Smooth muscle cell (in vitro differentiated cells): ENCODE measurements at regions not wholly inside any gene's neighbourhood (a gene's known extent, or its start where the extent isn't known, plus 50 kb on each side); places are given as distances from the start of the nearest gene placed in this dataset.

Experiments used
- DNase-seq: peaks from one replicate; lab custom pipeline; 2025; ENCODE audit not compliant: unreplicated experiment; lab: John Stamatoyannopoulos, UW
- H2AFZ ChIP-seq: fragments of 200-600 bp; sonication (generic); 2 replicates; pipeline ENCODE4 v1.6.0; 2016; ENCODE audit warnings: antibody characterized with exemption, low read depth, mild to moderate bottlenecking
- H3F3A ChIP-seq: fragments of 200-600 bp; sonication (generic); 2 replicates; pipeline ENCODE4 v1.6.0; 2017; ENCODE audit warnings: antibody characterized with exemption, low read depth
- H3K27ac ChIP-seq: fragments of 200-600 bp; sonication (generic); 2 replicates; pipeline ENCODE4 v1.5.1; 2016; ENCODE audit warnings: low read depth, mild to moderate bottlenecking
- H3K27me3 ChIP-seq: fragments of 200-600 bp; sonication (generic); 2 replicates; pipeline ENCODE4 v1.6.1; 2016; ENCODE audit warnings: low read depth, mild to moderate bottlenecking
- H3K36me3 ChIP-seq: fragments of 200-600 bp; sonication (generic); 2 replicates; pipeline ENCODE4 v1.5.1; 2016; ENCODE audit warnings: low read depth
- H3K4me1 ChIP-seq: fragments of 200-600 bp; sonication (generic); 2 replicates; pipeline ENCODE4 v1.5.1; 2016; ENCODE audit warnings: low read depth
- H3K4me2 ChIP-seq: fragments of 200-600 bp; sonication (generic); 2 replicates; pipeline ENCODE4 v1.6.0; 2016; ENCODE audit warnings: mild to moderate bottlenecking
- H3K4me3 ChIP-seq: fragments of 200-600 bp; sonication (generic); 2 replicates; pipeline ENCODE4 v1.5.1; 2016; ENCODE audit warnings: mild to moderate bottlenecking
- H3K79me2 ChIP-seq: fragments of 200-600 bp; sonication (generic); 2 replicates; pipeline ENCODE4 v1.6.0; 2016; ENCODE audit warnings: low read depth, mild to moderate bottlenecking
- H3K9ac ChIP-seq: fragments of 200-600 bp; sonication (generic); 2 replicates; pipeline ENCODE4 v1.6.0; 2016; ENCODE audit warnings: low read depth
- H3K9me3 ChIP-seq: fragments of 200-600 bp; sonication (generic); replicated peaks from 2 replicates; pipeline ENCODE4 v1.5.1; 2016; ENCODE audit warnings: low read depth
- H4K20me1 ChIP-seq: fragments of 200-600 bp; sonication (generic); 2 replicates; pipeline ENCODE4 v1.6.0; 2016; ENCODE audit warnings: low read depth
- WGBS: methylation state at CpG from one replicate; pipeline ENCODE4 v1.1.7; 2016; ENCODE audit warnings: low lambda C conversion rate; 5-methylcytosine and 5-hydroxymethylcytosine counted together
- TF ChIP-seq, protein P1 (sequence below): fragments of 200-600 bp; sonication (generic); IDR thresholded peaks from 2 replicates; pipeline ENCODE4 v1.5.1; 2017; ENCODE audit warnings: borderline replicate concordance, mild to moderate bottlenecking, antibody characterized with exemption; ENCODE audit not compliant: insufficient read depth, poor library complexity, severe bottlenecking

GRCh38 chr5:163658702-163659567 lies 153.5 kb downstream of the MAT2B start:
- Histone ChIP-seq H3K27ac (no peak overlapping the region), H3F3A (no peaks in the 10 kb centered on the region), H3K27me3 (no peaks in the 10 kb centered on the region), H3K9ac (no peak overlapping the region), H3K79me2 (no peaks in the 10 kb centered on the region), H4K20me1 (no peaks in the 10 kb centered on the region), H2AFZ (no peak overlapping the region), H3K4me3 (no peak overlapping the region), H3K9me3 (no peaks in the 10 kb centered on the region), H3K4me1 (no peaks in the 10 kb centered on the region), H3K36me3 (no peaks in the 10 kb centered on the region), H3K4me2 (no peak overlapping the region)
- TF ChIP-seq, protein P1, sequence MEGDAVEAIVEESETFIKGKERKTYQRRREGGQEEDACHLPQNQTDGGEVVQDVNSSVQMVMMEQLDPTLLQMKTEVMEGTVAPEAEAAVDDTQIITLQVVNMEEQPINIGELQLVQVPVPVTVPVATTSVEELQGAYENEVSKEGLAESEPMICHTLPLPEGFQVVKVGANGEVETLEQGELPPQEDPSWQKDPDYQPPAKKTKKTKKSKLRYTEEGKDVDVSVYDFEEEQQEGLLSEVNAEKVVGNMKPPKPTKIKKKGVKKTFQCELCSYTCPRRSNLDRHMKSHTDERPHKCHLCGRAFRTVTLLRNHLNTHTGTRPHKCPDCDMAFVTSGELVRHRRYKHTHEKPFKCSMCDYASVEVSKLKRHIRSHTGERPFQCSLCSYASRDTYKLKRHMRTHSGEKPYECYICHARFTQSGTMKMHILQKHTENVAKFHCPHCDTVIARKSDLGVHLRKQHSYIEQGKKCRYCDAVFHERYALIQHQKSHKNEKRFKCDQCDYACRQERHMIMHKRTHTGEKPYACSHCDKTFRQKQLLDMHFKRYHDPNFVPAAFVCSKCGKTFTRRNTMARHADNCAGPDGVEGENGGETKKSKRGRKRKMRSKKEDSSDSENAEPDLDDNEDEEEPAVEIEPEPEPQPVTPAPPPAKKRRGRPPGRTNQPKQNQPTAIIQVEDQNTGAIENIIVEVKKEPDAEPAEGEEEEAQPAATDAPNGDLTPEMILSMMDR = no peak
- 80% methylated on average over 7 of the region's 7 CpGs for WGBS
- DNase-seq = no peak

GRCh38 chr5:163659568-163659902 lies 154.1 kb downstream of the MAT2B start:
- TF ChIP-seq, protein P1 = no peak
- Histone ChIP-seq H3F3A (no peaks in the 10 kb centered on the region), H4K20me1 (no peaks in the 10 kb centered on the region), H3K36me3 (no peaks in the 10 kb centered on the region), H3K4me2 (no peak overlapping the region), H2AFZ (no peak overlapping the region), H3K9ac (no peak overlapping the region), H3K27ac (no peak overlapping the region), H3K4me3 (no peak overlapping the region), H3K79me2 (no peaks in the 10 kb centered on the region), H3K4me1 (no peaks in the 10 kb centered on the region), H3K9me3 (no peaks in the 10 kb centered on the region), H3K27me3 (no peaks in the 10 kb centered on the region)
- 60% methylated on average over 3 of the region's 3 CpGs for WGBS
- DNase-seq = no peak

GRCh38 chr5:163660486-163660885 lies 155.1 kb downstream of the MAT2B start:
- no peak overlapping the region for H3K27ac ChIP-seq
- no peaks in the 10 kb centered on the region for H3K27me3 ChIP-seq
- H4K20me1 ChIP-seq = no peaks in the 10 kb centered on the region
- no peak overlapping the region for H3K4me3 ChIP-seq
- H3K79me2 ChIP-seq = no peaks in the 10 kb centered on the region
- no peaks in the 10 kb centered on the region for H3K9me3 ChIP-seq
- H3K4me1 ChIP-seq = no peaks in the 10 kb centered on the region
- no peaks in the 10 kb centered on the region for H3K36me3 ChIP-seq
- H2AFZ ChIP-seq = no peak overlapping the region
- no peak overlapping the region for H3K9ac ChIP-seq
- H3F3A ChIP-seq = no peaks in the 10 kb centered on the region
- no peak for DNase-seq
- TF ChIP-seq, protein P1 = no peak
- WGBS = 96% methylated on average over 1 of the region's 1 CpG
- H3K4me2 ChIP-seq = no peak overlapping the region

GRCh38 chr5:163661360-163661759 lies 155.9 kb downstream of the MAT2B start:
- no peaks in the 10 kb centered on the region for H3K9me3 ChIP-seq
- no peak overlapping the region for H2AFZ ChIP-seq
- no peaks in the 10 kb centered on the region for H3K36me3 ChIP-seq
- H4K20me1 ChIP-seq = no peaks in the 10 kb centered on the region
- H3F3A ChIP-seq = no peaks in the 10 kb centered on the region
- H3K27ac ChIP-seq = no peak overlapping the region
- no peak overlapping the region for H3K9ac ChIP-seq
- H3K27me3 ChIP-seq = no peaks in the 10 kb centered on the region
- no peaks in the 10 kb centered on the region for H3K79me2 ChIP-seq
- TF ChIP-seq, protein P1 = no peak
- 92% methylated on average over 1 of the region's 1 CpG for WGBS
- no peak for DNase-seq
- H3K4me1 ChIP-seq = no peaks in the 10 kb centered on the region
- no peak overlapping the region for H3K4me3 ChIP-seq
- no peak overlapping the region for H3K4me2 ChIP-seq
